Colon (tissue), 2 donors: ENCODE measurements at regions not wholly inside any gene's neighbourhood (a gene's known extent, or its start where the extent isn't known, plus 50 kb on each side); places are given as distances from the start of the nearest gene placed in this dataset.
A peak's percentile ranks its signal among the peaks of the same experiment; 100 is the strongest.

Experiments
- FAIRE-seq: peaks from 2 replicates; lab custom pipeline; 2012; peaks lifted over from hg19 to GRCh38; lab: Jason Lieb, UNC
- donor health status: control.
- donor health status: control.

DNA sequence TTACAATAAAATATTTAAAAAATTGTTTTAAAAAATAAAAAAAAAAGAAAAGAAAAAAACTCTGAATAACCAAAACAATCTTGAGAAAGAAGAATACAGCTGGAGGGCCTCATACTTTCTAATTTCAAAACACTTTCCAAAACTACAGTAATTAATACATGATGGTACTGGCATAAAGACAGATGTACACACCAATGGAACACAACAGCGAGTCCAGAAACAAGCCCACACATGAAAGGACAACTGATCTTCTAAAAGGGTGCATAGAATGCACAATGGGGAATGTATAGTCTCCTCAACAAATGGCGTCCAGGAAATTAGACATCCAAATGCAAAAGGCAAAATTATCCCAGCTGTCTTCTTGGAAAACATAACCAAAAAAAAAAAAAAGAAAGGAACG lies 99.6 kb downstream of the LURAP1L start:
- FAIRE-seq, result no peak

DNA sequence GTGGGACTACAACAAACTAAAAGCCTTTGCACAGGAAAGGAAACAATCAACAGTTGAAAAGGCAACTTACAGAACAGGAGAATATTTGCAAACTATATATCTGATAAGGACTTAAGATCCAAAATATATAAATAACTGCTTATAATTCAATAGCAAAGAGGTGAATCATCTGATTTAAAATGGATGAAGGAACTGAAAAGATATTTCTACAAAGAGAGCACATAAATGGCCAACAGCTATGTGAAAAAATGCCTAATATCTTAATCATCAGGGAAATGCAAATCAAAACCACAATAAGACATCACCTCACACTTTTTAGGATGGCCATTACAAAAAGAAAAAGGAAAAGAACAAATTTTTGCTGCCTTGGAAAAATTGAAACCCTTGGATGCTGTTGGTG lies 100.4 kb downstream of the LURAP1L start:
- peak; percentile 21 for FAIRE-seq

DNA sequence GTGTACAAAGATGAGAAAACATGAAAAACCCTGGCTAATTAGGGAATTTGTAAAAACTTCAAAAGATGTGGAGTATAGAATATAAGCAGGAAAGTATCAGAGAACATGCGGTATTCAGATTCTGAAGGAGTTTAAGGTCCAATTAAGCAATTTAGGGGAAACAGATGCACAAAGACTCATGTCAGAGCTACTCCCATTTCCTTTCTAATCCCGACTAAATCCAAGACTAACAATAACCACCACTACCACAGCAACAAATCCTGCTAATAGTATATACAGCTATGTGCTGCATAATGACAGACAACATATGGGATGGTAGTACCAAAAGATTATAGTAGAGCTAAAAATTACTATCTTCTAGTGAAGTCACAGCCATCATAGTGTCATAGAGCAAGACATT lies 102.1 kb downstream of the LURAP1L start:
- no peak for FAIRE-seq

DNA sequence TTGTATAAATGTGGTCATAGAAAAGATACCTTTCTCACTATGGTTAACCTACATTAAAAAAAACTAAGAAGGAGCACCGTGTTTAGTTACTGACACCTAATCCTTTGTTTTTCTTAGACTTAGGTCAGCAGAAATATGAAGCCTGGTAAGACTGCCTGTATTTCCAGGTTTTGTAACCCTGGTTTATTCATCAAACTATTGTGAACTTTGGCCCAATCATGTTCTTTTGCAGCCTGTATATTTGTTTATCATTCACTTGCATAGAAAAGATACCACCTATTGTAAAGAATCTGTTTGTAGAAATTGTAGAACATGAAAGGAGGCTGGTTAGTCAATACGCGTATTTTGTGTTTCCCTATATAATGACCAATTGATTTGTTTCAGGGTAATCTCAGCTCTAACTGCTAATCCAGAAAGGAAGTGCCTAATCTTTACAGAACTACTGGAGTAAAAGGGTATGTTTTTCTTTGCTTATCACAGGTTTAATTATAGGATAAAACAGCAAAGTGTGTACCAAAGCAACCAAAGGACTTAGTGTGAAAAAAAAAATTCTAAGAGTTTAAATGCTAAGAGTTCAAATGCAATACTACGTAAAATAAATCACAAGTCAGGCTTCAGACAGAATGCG lies 103.6 kb downstream of the LURAP1L start:
- peak; percentile 53 for FAIRE-seq

DNA sequence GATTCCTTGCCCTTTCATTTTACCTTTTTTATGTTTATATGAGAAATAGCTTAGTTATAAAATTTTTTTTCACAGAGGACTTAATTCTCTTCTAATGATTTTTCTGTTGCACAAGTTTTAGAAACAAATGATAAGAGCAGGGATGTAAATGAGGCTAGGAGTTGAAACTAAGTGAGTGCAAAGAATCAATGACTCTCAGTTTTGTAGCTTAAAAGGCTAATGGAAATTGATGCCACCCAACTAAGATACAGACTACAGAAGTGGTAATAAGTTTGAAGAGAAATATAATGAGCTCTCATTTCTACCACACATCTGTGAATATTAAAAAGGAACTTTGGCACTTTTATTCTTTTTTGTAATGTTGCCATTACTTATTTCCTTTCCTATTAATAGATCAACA lies 105.1 kb downstream of the LURAP1L start:
- FAIRE-seq, result no peak

DNA sequence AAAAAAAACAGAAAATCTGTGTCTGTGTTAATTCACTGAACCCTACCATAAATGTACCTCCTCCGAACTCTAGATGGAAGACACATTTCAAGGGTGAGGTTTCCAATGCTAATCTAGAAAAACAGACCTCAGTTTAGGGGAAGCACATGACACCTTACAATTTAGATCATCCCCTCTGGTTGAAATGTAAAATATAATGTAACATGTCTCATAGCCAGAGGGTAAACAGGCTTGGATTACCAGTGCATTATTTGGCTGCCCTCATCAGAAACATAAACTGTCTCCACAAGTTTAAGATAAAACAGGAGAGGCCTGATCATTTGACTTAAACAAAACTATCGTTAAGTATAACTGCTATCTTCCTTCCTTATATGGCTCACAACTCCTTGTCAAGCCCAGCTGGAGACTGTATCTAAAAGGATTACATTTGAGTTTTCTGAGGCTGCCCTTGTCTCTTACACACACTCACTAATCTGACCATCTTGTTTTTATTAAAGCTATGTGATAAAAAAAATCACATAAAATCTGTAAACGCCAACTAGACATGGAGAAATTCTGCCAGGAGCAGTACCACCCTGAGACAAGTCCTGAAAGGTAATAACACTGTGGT lies 105.7 kb downstream of the LURAP1L start:
- no peak for FAIRE-seq

DNA sequence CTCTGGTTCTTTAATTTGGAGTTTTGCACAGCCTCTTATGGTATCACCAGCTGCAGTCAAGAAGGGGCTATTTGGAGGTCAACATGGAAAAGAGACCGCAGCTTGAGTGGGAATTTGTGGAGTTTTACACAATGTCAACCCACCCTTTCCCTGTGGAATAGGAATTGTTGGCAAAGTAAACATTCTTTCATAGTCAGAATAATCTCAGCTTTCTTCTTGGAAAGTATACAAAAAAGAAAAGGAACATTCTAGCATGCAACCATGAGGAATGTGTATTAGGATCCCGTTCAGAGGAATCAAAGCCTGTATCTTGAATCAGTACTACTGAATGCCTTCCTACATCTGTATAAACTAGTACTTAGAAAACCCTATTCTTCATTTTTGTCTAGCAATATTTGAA lies 107.6 kb downstream of the LURAP1L start:
- no peak for FAIRE-seq

DNA sequence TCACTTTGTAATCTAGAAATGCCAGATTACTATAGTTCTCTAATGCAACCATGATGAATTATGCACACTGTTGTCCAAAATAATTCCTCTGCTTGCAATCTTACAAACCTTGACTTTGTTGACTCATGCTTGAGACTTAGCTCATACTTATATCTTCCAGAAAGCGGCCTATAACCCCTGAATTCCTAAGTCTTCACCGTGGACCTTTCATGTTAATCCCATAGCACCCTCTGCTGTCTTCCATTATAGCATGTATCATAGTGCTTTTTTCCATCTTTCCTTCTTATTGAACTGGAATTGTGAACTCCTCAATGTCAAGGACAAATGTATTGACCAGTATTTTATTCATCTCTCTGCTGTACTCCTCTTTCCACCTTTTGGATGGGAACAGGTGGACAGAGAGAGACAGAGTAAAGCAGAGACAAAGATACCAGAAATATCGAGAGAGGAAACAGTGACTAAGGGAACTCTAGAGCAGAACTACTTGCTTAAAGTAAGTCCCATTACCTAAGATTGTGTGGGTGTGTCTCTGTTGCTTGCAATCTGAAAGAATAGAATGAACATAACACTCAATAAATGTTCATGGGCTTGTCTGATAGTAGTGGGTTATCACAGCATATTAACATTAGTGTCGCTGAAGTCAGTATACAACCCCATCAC lies 110.0 kb downstream of the LURAP1L start:
- FAIRE-seq, result no peak

DNA sequence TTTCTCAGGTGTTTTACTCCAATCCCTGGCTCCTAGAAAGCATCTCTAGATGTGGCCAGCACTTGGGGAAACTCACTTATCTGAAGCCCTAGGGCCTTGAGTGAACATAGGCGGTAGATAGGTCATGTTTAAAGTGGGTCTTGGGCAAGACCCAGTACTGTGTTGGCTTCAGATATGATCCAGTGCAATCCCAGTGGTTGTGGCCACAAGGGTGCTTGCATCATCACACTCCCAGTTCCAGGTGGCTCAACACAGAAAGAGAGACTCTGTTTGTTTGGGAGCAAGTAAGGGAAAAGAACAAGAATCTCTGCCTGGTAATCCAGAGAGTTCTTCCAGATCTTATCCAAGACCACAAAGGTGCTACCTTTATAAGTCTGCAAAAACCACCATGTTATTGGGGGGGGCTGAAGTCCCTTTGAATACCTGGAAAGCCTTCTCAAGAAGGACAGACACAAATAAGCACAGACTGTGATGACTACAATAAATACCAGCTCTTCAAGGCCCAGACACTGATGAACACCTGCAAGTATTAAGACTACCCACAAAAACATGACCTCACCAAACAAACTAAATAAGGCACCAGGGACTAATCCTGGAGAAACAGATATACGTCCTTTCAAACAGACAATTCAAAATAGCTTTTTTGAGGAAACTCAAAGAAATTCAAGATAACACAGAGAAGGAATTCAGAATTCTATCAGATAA lies 114.7 kb downstream of the LURAP1L start:
- FAIRE-seq, result no peak

DNA sequence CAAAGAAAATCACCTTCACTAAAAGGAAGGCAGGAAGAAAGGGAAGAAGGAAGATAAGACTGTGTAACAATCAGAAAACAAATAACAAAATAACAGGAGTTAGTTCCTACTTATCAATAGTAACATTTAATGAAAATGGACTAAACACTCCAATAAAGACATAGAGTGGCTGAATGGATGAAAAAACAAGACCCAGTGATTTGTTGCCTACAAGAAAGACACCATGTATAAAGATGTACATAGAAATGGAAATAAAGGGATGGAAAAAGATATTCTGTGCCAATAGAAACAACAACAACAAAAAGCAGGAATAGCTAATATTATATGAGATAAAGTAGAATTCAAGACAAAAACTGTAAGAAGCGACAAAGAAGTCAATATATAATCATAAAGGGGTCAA lies 116.8 kb downstream of the LURAP1L start:
- FAIRE-seq, result no peak

DNA sequence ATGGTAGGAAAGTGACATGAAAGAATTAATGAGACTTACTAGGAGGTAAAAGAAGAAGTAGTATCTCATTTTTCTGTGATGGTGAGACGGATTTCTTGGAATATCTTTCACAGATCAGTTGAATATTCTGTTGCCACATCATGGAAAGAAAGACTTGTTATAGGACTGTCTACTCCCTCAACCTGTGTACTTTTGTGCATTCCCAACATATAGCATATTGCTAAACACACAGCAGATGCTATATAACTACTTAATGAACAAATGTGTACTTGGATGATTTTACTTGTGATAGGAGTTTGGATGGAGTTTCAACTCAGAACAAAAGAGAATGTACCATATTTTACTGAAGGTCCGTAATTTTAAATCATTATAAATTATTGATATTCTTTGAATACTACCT lies 128.5 kb downstream of the LURAP1L start:
- no peak for FAIRE-seq

DNA sequence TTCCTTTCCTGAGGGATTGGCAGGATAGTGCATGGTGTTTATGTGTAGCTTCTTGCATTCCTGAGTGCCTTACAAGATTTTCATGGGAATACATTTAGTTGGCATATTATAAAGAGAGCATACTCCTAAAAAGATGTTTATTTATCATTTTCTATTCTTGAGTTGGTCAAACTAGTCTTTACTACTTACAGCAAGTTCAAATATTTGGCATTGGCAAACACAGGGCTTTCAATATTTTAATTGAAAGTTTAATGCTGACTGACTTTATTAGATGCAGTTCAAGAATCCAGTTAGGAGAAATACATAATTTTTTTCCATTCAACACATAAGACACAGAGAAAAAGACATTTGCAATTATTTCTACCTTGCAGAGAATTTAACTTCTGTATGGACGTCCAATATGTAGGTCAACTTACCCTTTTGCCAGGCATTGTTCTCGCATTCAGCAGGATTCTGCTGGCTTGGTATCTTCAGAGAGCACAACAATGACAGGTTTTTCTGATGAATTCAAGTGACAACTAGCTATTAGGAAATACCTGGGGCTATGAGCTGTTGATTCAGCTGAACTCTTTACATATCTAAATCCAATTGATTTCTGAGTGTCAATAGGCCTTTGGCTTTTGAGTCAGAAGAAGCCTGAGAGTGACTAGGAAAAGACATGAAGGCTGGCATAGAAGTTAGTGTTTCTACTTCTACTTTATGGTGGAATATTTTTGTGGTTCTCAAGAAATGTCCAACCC lies 129.6 kb downstream of the LURAP1L start:
- FAIRE-seq, result no peak

DNA sequence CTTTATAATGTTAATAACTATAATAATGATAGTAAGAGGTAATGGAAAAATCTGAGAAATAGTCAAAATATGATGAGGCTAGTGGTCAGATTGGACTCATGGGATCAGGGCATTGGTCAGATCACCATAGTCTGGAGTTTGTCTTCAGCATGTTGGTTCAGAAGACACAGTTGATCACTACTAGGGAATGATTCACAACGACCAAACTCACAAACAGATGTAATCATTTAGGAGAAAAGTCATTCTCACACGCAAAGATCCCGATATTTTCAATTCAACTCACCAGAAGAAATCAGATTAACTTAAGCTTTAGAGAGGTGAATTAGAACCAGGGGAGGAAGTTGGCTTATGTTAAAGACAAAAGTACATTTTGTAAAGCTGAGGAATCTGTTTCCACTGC lies 131.8 kb downstream of the LURAP1L start:
- no peak for FAIRE-seq

DNA sequence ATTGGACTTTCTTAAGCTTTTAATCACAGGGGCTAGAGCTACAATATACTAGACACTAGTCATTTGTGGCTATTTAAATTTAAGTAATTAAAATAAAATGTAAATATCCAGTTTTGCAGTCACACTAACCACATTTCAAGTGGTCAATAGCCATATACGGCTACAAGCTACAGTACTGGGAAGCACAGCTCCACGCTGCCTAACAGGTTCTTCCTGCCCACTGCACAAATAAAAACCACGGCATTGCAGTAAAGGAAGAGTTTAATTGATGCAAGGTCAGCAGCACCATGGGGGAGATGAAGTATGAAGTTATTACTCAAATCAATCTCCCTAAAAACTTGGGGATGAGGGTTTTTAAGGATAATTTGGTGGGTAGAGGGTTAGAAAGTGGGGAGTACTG lies 134.1 kb downstream of the LURAP1L start:
- no peak for FAIRE-seq

DNA sequence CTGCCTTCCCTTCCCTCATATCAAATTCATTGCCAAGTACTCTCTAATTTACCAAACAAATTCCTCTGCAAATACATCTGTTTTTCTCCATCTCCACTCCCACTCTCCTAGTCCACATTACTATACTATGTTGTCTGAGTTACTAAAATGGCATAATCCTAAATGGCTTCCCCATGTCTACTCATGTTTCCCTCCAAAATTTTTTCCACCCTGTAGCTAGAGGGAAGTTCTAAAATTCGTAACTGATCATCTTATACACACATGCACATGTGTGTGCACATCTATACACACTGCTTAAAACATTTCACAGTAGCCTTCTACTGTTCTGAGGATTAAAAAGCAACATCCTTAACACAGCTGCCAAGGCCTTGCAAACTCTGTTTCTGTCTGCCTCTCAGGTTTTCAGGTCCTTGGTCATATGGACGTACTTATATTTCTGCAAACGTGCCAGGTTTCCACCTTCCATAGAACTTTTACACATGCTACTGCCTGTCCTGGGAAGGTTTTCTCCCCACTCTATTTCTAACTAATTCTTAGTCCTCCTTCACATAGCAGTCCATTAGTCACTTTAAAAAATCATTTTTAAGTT lies 140.6 kb downstream of the LURAP1L start:
- FAIRE-seq, result no peak

DNA sequence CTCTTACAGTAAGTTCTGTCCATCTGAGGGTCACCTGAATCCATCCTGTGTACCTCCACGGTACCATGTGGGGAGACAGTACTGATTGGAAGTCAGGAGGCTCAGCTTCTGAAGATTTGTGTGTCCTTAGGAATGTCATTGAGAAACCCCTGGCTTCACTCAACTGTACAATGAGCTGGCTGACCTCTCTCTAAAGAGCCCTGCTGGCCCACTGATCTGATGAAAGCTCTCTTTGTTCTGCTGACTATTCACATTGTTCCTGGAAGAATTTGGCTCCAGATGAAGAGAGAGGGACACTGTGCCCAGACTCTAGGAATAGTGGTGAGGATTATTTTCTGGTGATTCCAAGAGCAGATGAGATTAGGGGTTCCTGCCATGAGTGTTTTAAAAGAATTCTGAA lies 141.2 kb downstream of the LURAP1L start:
- no peak for FAIRE-seq

DNA sequence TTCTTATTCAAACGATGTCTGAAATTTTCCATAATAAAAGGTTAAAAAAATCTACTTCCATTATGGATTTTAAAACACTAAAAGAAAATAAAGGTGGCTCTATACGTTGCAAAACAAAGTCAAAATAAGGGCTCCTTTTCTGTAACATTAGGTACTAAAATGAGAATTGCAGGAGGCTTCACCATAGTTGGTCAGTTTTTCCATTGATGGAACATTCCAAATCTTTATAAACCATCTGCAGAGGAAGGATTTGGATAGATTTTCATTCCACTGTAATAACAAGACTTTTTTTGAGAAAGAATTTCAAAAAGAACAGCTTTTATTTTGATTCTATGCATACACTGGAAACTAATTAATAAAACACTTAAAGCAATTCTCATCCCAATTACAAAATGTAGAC lies 145.6 kb downstream of the LURAP1L start:
- FAIRE-seq, result no peak

DNA sequence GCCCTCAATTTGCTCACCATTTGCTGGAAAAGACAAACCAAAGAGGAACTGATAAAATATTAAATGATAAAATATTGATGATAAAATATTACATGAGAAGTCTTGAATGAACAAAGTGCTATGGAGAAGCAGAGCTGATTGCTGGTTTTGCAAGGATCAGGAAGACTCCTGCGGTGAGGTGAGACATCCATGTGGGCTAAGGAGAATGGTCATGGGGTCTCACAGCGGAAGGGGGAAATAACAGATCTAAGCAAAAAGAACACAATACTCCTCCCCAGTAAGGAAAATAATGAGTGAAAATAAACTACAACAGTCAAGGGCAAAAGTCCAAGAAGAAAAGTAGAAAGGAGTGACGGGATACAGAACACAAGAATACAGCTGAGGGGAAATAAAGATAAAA lies 146.8 kb downstream of the LURAP1L start:
- FAIRE-seq, result no peak

DNA sequence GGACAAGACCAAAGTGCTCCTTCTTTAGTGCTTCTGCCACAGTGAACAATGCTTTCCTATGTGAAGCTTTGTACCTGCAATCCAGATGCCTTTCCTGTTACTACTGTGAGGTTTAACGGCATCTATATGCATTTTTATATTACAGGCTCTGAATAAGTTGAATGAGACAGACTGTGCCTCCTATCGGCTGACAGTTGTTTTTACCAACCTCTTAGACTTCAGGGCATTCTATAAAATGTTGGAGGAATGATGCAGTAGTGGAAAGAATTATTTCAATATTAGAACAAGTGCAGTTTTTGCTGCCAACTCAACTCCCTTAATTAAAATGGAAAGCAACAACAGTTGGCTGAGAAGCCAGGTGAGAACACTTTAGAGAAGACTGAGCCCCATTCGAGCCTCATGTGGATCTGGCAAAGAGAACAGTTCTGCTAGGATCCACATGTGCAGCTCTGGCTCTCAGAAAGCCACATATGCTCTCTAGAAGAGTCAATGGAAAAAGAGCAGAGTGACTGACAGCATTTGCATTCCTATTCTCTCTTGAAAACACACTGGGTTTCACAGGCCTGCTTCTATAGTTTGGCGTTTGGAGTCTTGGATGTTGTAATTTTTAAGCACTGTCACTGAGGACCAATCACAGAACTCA lies 147.5 kb downstream of the LURAP1L start:
- no peak for FAIRE-seq

DNA sequence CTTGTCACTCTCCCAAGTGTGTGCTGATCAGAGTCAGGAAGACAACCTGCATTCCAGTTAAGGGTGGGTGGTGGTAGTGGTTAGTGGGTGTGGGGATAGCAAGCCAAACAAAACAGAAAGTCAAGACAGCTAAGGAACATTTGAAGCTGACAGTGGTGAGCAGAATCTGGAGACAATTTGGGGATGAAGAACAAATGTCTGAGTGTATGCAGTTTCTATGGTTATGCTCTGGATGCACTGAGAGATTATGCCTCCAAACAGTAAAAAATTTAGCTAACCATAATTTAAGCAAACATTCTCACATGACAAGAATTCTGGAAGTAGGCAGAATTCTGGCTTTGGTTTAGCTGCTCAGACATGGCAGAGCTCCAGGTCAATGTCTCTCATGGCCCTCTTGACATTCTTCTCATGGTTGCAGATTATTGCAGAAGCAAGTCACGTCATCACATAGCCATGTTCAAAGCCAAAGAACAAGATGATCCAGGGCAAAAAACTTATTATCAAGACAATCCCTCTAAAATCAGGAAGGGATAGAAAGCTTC lies 148.7 kb downstream of the LURAP1L start:
- FAIRE-seq, result no peak

DNA sequence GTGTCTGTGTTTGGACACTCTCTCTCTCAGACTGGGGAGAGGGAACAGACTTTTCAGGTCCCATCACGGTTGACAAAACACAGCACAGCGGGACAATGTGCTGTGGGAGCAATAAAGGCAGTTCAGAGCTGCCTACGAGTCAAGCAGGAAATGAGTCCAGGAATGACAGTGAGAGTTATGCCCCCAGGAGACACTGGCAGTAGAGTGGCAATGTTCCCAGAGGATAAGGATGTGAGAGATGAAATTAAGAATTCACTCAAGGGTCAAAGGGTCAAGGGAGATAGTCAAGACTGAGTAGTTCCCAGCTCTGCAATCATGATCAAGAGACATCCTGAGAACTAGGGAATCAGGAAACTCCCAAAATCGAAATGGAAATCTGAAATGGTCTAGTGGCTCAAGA lies 156.1 kb downstream of the LURAP1L start:
- no peak for FAIRE-seq
